Activated T-cell treated with anti-CD3 and anti-CD28 coated beads, Interleukin-2, amount 50 U/mL, for 24 hours (primary cell): ENCODE measurements at regions not wholly inside any gene's neighbourhood (a gene's known extent, or its start where the extent isn't known, plus 50 kb on each side); places are given as distances from the start of the nearest gene placed in this dataset.

Experiments
- DNase-seq: peaks from one replicate; pipeline ENCODE4 v3.0.0-alpha.2; 2020
- H3K27ac Mint-ChIP-seq: 2 replicates; pipeline ENCODE4 v1.8.0; 2020; ENCODE audit warnings: mild to moderate bottlenecking, mixed read lengths
- H3K27me3 Mint-ChIP-seq: 2 replicates; pipeline ENCODE4 v1.8.0; 2020; ENCODE audit warnings: mixed read lengths
- H3K36me3 Mint-ChIP-seq: 2 replicates; pipeline ENCODE4 v1.8.0; 2020; ENCODE audit warnings: low read depth, mixed read lengths
- H3K4me1 Mint-ChIP-seq: 2 replicates; pipeline ENCODE4 v1.8.0; 2020; ENCODE audit warnings: low read depth, mixed read lengths
- H3K4me3 Mint-ChIP-seq: 2 replicates; pipeline ENCODE4 v1.8.0; 2020; ENCODE audit warnings: mild to moderate bottlenecking, moderate library complexity, mixed read lengths
- H3K9me3 Mint-ChIP-seq: 2 replicates; pipeline ENCODE4 v1.8.0; 2020; ENCODE audit warnings: mixed read lengths

GRCh38 chr9:12185856-12186255, 507.3 kb upstream of the TYRP1 start:
- Mint-ChIP-seq H3K36me3 (no peaks in the 10 kb centered on the region), H3K4me3 (no peak overlapping the region), H3K27ac (no peak overlapping the region), H3K27me3 (no peaks in the 10 kb centered on the region), H3K4me1 (no peaks in the 10 kb centered on the region), H3K9me3 (peaks cover 30% of the 10 kb centered on the region)
- DNase-seq = no peak

GRCh38 chr9:12191630-12192029, 501.6 kb upstream of the TYRP1 start:
- Mint-ChIP-seq H3K4me3 (no peak overlapping the region), H3K9me3 (peaks cover 24% of the 10 kb centered on the region), H3K27me3 (no peaks in the 10 kb centered on the region), H3K4me1 (no peaks in the 10 kb centered on the region), H3K27ac (no peak overlapping the region), H3K36me3 (no peaks in the 10 kb centered on the region)
- no peak for DNase-seq

GRCh38 chr9:12194731-12195130, 498.5 kb upstream of the TYRP1 start:
- H3K36me3 Mint-ChIP-seq = no peaks in the 10 kb centered on the region
- no peaks in the 10 kb centered on the region for H3K4me1 Mint-ChIP-seq
- no peaks in the 10 kb centered on the region for H3K27me3 Mint-ChIP-seq
- H3K4me3 Mint-ChIP-seq = no peak overlapping the region
- H3K9me3 Mint-ChIP-seq = peaks cover 21% of the 10 kb centered on the region
- H3K27ac Mint-ChIP-seq = no peak overlapping the region
- no peak for DNase-seq

- Mint-ChIP-seq H3K27ac (no peak overlapping the region), H3K36me3 (no peaks in the 10 kb centered on the region), H3K27me3 (no peaks in the 10 kb centered on the region), H3K4me3 (no peak overlapping the region), H3K9me3 (peaks cover 18% of the 10 kb centered on the region), H3K4me1 (no peaks in the 10 kb centered on the region)
- no peak for DNase-seq
Measured at GRCh38 chr9:12195456-12195855, 497.7 kb upstream of the TYRP1 start.

- H3K9me3 Mint-ChIP-seq = peaks cover 17% of the 10 kb centered on the region
- H3K27me3 Mint-ChIP-seq = no peaks in the 10 kb centered on the region
- H3K4me3 Mint-ChIP-seq = no peak overlapping the region
- no peaks in the 10 kb centered on the region for H3K36me3 Mint-ChIP-seq
- no peaks in the 10 kb centered on the region for H3K4me1 Mint-ChIP-seq
- no peak for DNase-seq
- no peak overlapping the region for H3K27ac Mint-ChIP-seq
Measured at GRCh38 chr9:12204512-12204911, 488.7 kb upstream of the TYRP1 start.

GRCh38 chr9:12212860-12213259, 480.3 kb upstream of the TYRP1 start:
- H3K36me3 Mint-ChIP-seq = no peaks in the 10 kb centered on the region
- DNase-seq = no peak
- H3K4me3 Mint-ChIP-seq = no peak overlapping the region
- H3K9me3 Mint-ChIP-seq = peaks cover 32% of the 10 kb centered on the region
- no peaks in the 10 kb centered on the region for H3K4me1 Mint-ChIP-seq
- H3K27ac Mint-ChIP-seq = no peak overlapping the region
- H3K27me3 Mint-ChIP-seq = no peaks in the 10 kb centered on the region

- no peaks in the 10 kb centered on the region for H3K36me3 Mint-ChIP-seq
- no peak for DNase-seq
- H3K4me3 Mint-ChIP-seq = no peak overlapping the region
- no peaks in the 10 kb centered on the region for H3K27me3 Mint-ChIP-seq
- H3K4me1 Mint-ChIP-seq = no peaks in the 10 kb centered on the region
- H3K27ac Mint-ChIP-seq = no peak overlapping the region
- peaks cover 17% of the 10 kb centered on the region for H3K9me3 Mint-ChIP-seq
Measured at GRCh38 chr9:12221470-12221869, 471.7 kb upstream of the TYRP1 start.

- no peak for DNase-seq
- Mint-ChIP-seq H3K9me3 (peaks cover 26% of the 10 kb centered on the region), H3K27ac (no peak overlapping the region), H3K36me3 (no peaks in the 10 kb centered on the region), H3K27me3 (no peaks in the 10 kb centered on the region), H3K4me1 (no peaks in the 10 kb centered on the region), H3K4me3 (no peak overlapping the region)
Measured at GRCh38 chr9:12224449-12224848, 468.7 kb upstream of the TYRP1 start.

- Mint-ChIP-seq H3K4me1 (no peaks in the 10 kb centered on the region), H3K36me3 (no peaks in the 10 kb centered on the region), H3K27me3 (no peaks in the 10 kb centered on the region), H3K9me3 (peaks cover 33% of the 10 kb centered on the region), H3K27ac (no peak overlapping the region), H3K4me3 (no peak overlapping the region)
- DNase-seq = no peak
Measured at GRCh38 chr9:12230708-12231107, 462.5 kb upstream of the TYRP1 start.

- DNase-seq = no peak
- H3K36me3 Mint-ChIP-seq = no peaks in the 10 kb centered on the region
Measured at GRCh38 chr9:12231832-12232231, 461.4 kb upstream of the TYRP1 start.

GRCh38 chr9:12232836-12233235, 460.3 kb upstream of the TYRP1 start:
- H3K9me3 Mint-ChIP-seq = peaks cover 30% of the 10 kb centered on the region
- H3K4me3 Mint-ChIP-seq = no peak overlapping the region
- no peak overlapping the region for H3K27ac Mint-ChIP-seq

More at GRCh38 chr9:12231832-12232231, 461.4 kb upstream of the TYRP1 start:
- Mint-ChIP-seq H3K27ac (no peak overlapping the region), H3K4me3 (no peak overlapping the region), H3K27me3 (no peaks in the 10 kb centered on the region), H3K9me3 (peaks cover 33% of the 10 kb centered on the region), H3K4me1 (no peaks in the 10 kb centered on the region)

GRCh38 chr9:12253941-12254340, 439.2 kb upstream of the TYRP1 start:
- Mint-ChIP-seq H3K4me3 (no peak overlapping the region), H3K4me1 (no peaks in the 10 kb centered on the region), H3K36me3 (no peaks in the 10 kb centered on the region), H3K9me3 (peaks cover 35% of the 10 kb centered on the region), H3K27me3 (no peaks in the 10 kb centered on the region), H3K27ac (no peak overlapping the region)
- no peak for DNase-seq

More at GRCh38 chr9:12232836-12233235, 460.3 kb upstream of the TYRP1 start:
- Mint-ChIP-seq H3K4me1 (no peaks in the 10 kb centered on the region), H3K27me3 (no peaks in the 10 kb centered on the region), H3K36me3 (no peaks in the 10 kb centered on the region)
- no peak for DNase-seq

- Mint-ChIP-seq H3K27ac (no peak overlapping the region), H3K27me3 (no peaks in the 10 kb centered on the region), H3K4me3 (no peak overlapping the region), H3K9me3 (peaks cover 18% of the 10 kb centered on the region), H3K4me1 (no peaks in the 10 kb centered on the region), H3K36me3 (no peaks in the 10 kb centered on the region)
- DNase-seq = no peak
Measured at GRCh38 chr9:12266758-12267157, 426.4 kb upstream of the TYRP1 start.

- Mint-ChIP-seq H3K27ac (no peak overlapping the region), H3K9me3 (peaks cover 24% of the 10 kb centered on the region), H3K4me3 (no peak overlapping the region), H3K27me3 (no peaks in the 10 kb centered on the region), H3K36me3 (no peaks in the 10 kb centered on the region), H3K4me1 (no peaks in the 10 kb centered on the region)
- no peak for DNase-seq
Measured at GRCh38 chr9:12271421-12271891, 421.7 kb upstream of the TYRP1 start.

- no peak overlapping the region for H3K27ac Mint-ChIP-seq
- DNase-seq = no peak
- H3K9me3 Mint-ChIP-seq = peaks cover 31% of the 10 kb centered on the region
- H3K27me3 Mint-ChIP-seq = no peaks in the 10 kb centered on the region
- H3K36me3 Mint-ChIP-seq = no peaks in the 10 kb centered on the region
- H3K4me1 Mint-ChIP-seq = no peaks in the 10 kb centered on the region
- H3K4me3 Mint-ChIP-seq = no peak overlapping the region
Measured at GRCh38 chr9:12272471-12273120, 420.6 kb upstream of the TYRP1 start.

- Mint-ChIP-seq H3K4me1 (no peaks in the 10 kb centered on the region), H3K27me3 (no peaks in the 10 kb centered on the region), H3K9me3 (peaks cover 37% of the 10 kb centered on the region), H3K36me3 (no peaks in the 10 kb centered on the region), H3K4me3 (no peak overlapping the region), H3K27ac (no peak overlapping the region)
- DNase-seq = no peak
Measured at GRCh38 chr9:12274577-12274976, 418.6 kb upstream of the TYRP1 start.
